ENCODE measurements at regions not wholly inside any gene's neighbourhood (a gene's known extent, or its start where the extent isn't known, plus 50 kb on each side); places are given as distances from the start of the nearest gene placed in this dataset.
"Not testable (repeated sequence)": the region's sequence is repeated elsewhere in the genome, so short reads cannot be mapped to it uniquely, and the experiment has no call there.

GRCh38 chr11:23883426-23884048 is 613.3 kb upstream of the LUZP2 start:
- DNase-seq = not testable (repeated sequence)

DNA sequence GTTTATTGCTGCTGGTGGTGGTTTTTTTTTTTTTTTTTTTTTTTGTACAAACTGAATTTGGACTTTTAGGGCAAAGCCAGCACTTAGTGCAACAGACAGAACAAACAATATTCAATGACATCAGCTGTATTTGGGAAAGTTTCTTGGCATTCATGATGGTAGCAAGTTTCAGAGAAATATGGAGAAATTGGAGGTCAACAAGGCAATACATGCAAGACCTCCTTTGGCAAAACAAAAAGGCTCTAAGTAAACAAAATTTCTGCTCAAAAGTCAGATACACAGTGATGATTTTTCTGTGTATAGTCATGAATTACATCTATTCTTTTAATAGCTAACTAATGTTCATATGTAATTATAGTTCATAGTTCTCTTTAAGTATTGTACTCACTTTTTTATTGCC is 612.5 kb upstream of the LUZP2 start:
- DNase-seq = no peak

- no peak for DNase-seq
These were observed 611.1 kb upstream of the LUZP2 start for GRCh38 chr11:23885801-23886200.

DNA sequence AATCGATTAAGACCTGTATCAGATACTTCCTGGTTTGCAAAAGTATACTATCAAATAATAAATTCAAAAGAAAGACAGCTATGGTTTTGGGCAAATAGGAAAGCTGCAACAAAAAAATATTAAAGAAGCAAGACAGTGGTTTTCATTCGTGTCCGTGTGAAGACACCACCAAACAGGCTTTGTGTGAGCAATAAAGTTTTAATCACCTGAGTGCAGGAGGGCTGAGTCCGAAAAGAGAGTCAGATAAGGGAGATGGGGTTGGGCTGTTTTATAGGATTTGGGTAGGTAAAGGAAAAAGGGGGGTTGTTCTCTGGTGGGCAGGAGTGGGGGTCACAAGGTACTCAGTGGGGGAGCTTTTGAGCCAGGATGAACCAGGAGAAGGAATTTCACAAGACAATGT is 609.7 kb upstream of the LUZP2 start:
- DNase-seq = not testable (repeated sequence)

- DNase-seq = no peak
These were observed 603.7 kb upstream of the LUZP2 start for GRCh38 chr11:23893126-23893525.

GRCh38 chr11:23897453-23898286 is 599.2 kb upstream of the LUZP2 start:
- no peak for DNase-seq

GRCh38 chr11:23903044-23903704 is 593.7 kb upstream of the LUZP2 start:
- DNase-seq = no peak

GRCh38 chr11:23919455-23919854 is 577.4 kb upstream of the LUZP2 start:
- DNase-seq = no peak

GRCh38 chr11:23923357-23923756 is 573.5 kb upstream of the LUZP2 start:
- no peak for DNase-seq

DNA sequence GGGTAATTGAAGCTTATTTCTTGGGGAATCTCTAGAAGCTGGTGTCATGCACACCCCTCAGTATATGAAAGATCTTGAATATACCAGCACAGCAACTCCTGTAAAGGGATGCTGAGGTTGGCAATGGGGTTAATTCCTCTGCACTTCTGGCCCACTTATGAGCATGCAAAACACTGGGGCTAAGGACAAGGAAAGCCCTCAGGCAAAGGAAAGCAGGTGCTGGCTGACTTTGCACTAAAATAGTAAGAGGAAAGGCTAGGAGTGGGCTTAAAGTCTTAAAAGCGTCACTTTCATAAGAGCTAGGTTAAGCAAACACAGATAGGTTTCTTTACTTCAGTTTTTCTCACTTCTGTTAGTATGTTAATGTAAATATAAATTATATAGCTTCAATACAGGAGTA is 572.6 kb upstream of the LUZP2 start:
- no peak for DNase-seq

GRCh38 chr11:23931443-23931842 is 565.4 kb upstream of the LUZP2 start:
- DNase-seq = no peak

DNA sequence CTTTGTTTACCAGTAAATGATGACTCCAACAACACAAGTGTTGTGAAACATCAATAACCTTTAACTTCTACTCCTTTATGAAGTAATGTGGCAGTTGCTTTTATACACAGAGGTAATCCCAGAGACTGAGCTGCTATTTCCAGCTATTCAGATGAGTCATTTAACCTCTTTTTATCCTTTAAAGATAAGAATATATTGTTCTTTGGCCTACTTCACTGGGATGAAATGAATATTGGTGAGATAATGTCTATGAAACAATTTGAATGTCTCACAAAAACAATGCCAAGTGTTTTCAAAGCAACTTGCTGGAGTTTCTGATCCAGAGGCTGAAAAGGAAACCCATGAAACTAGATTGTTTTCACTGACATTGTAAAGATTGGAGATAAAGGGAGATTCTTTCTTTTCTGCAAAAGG is 564.4 kb upstream of the LUZP2 start:
- DNase-seq = no peak

DNA sequence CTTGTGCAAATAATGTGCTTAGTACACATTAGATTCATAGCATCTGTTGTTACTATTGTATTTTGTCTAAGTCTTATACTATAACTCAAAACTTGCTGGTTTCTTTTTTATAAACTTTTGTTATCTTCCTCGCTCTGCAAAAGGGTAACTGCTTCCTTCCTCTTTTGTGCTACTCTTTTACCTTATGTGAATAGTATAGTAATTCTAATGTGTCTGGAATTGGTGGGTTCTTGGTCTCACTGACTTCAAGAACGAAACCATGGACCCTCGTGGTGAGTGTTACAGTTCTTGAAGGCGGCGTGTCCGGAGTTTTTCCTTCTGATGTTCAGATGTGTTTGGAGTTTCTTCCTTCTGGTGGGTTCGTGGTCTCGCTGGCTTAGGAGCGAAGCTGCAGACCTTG is 563.1 kb upstream of the LUZP2 start:
- no peak for DNase-seq

DNA sequence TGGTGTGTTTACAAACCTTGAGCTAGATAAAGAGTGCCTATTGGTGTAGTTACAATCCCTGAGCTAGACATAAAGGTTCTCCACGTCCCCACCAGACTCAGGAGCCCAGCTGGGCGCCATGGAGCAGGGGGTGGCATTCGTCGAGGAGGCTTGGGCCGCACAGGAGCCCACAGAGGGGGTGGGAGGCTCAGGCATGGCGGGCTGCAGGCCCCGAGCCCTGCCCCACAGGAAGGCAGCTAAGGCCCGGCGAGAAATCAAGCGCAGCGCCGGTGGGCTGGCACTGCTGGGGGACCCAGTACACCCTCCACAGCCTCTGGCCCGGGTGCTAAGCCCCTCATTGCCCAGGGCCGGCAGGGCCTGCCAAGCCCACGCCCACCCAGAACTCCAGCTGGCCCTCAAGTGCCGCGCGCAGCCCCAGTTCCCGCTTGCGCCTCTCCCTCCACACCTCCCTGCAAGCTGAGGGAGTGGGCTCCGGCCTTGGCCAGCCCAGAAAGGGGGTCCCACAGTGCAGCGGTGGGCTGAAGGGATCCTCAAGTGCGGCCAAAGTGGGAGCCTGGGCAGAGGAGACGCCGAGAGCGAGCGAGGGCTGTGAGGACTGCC is 562.1 kb upstream of the LUZP2 start:
- not testable (repeated sequence) for DNase-seq

GRCh38 chr11:23942117-23942815 is 554.6 kb upstream of the LUZP2 start:
- not testable (repeated sequence) for DNase-seq

GRCh38 chr11:23944923-23945322 is 551.9 kb upstream of the LUZP2 start:
- DNase-seq = no peak

DNA sequence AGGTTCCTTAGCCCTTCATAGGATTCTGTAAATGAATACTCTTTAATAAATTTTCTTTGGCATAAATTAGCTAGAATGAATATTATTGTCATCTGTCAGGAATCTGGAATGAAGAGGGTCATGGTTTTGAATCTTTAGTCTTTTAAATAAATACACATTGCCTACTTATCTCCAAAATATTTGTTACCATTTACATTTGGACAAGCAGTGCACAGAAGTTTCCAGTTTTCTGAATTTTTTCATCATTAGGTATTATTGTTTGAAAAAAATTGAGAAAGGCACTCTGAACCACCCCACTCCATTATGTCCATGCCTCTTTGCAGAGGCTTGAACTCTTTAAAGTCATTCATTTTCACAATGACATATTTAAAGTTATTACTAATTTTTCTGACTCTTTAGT is 549.0 kb upstream of the LUZP2 start:
- DNase-seq = no peak

GRCh38 chr11:23948851-23949250 is 548.0 kb upstream of the LUZP2 start:
- DNase-seq = no peak

DNA sequence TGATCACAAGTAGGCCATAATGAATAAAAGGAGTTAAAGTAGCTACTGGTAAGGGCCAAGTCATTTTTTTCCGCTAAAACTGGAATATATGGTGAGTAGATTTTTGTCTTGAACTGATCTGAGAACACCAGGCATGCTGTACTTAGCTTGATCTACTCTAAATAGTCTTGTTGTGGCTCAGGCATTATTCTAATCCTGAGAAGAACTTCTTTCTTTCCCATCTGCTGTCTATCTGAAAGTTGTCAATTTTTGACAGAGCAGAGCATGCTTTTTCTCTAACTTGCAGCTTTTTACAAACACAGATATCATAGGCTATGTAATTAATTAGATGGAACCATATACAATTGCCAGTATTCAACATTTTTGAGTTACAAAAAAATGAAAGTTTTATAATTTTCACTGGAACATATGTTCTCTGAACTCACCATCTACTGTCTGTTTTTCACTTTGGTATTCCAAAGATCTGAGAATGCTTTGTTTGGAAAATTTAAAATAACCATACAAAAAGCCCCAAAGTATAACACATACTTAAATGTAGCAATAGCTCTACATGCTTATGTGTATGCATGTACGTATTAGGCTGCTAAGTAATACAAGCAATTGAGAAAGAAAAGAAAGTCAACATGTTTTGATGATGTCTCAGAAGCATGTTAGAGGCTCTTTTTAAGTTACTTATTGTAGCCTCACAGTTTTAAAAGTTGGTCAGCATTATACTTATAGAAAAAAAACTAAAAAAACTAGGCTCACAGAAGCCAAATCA is 542.7 kb upstream of the LUZP2 start:
- no peak for DNase-seq

GRCh38 chr11:23954730-23955129 is 542.1 kb upstream of the LUZP2 start:
- DNase-seq = no peak

GRCh38 chr11:23956586-23956985 is 540.3 kb upstream of the LUZP2 start:
- DNase-seq = no peak

DNA sequence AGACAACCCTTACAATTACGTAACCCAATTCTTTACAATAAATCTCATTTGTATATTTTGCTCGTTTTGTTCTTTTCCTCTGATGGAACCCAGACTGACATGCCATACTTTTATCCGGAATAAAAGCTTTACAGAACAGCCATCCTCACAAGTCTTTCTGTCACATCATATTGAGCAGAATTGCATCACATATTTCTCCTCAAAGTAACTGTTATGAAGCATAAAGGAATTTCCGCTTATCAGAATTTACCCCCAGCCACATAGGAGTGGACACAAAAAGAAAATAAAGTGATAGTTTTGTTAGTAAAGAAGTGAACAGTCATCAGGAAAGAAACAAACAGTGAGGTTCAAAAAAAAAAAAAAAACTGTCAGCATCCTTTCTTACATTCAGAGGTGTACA is 539.5 kb upstream of the LUZP2 start:
- DNase-seq = no peak

Measured in suppressor macrophage (primary cell).